Astrocyte (in vitro differentiated cells and primary cell): ENCODE measurements at regions not wholly inside any gene's neighbourhood (a gene's known extent, or its start where the extent isn't known, plus 50 kb on each side); places are given as distances from the start of the nearest gene placed in this dataset.

Source experiments
- DNase-seq: peaks from one replicate; pipeline ENCODE4 v3.0.0-alpha.2; 2010; ENCODE audit warnings: low read depth
- FAIRE-seq: peaks from 2 replicates; lab custom pipeline; 2011; peaks lifted over from hg19 to GRCh38; lab: Jason Lieb, UNC
- H2AFZ ChIP-seq: 2 replicates; pipeline ENCODE4 v1.6.0; 2012; ENCODE audit warnings: low read depth, low read length, inconsistent platforms
- H3K27ac ChIP-seq: 2 replicates; pipeline ENCODE4 v1.5.1; 2011; ENCODE audit warnings: low read depth, low read length, inconsistent platforms
- H3K27me3 ChIP-seq: 2 replicates; pipeline ENCODE4 v1.6.0; 2011; ENCODE audit warnings: low read length, inconsistent platforms; ENCODE audit not compliant: insufficient read depth
- H3K36me3 ChIP-seq: 2 replicates; pipeline ENCODE4 v1.5.1; 2011; ENCODE audit warnings: low read length, inconsistent platforms; ENCODE audit not compliant: insufficient read depth
- H3K4me1 ChIP-seq: 2 replicates; pipeline ENCODE4 v1.5.1; 2011; ENCODE audit warnings: low read length, inconsistent platforms; ENCODE audit not compliant: insufficient read depth
- H3K4me2 ChIP-seq: 2 replicates; pipeline ENCODE4 v1.6.0; 2012; ENCODE audit warnings: low read length, inconsistent platforms
- H3K4me3 ChIP-seq: 2 replicates; pipeline ENCODE4 v1.5.1; 2011; ENCODE audit warnings: low read depth, mild to moderate bottlenecking, low read length, inconsistent platforms; ENCODE audit not compliant: insufficient read depth
- H3K79me2 ChIP-seq: 2 replicates; pipeline ENCODE4 v1.6.0; 2012; ENCODE audit warnings: mild to moderate bottlenecking, low read length, inconsistent platforms; ENCODE audit not compliant: insufficient read depth
- H3K9ac ChIP-seq: 2 replicates; pipeline ENCODE4 v1.6.0; 2012; ENCODE audit warnings: mild to moderate bottlenecking, low read length, inconsistent platforms
- H3K9me3 ChIP-seq: 2 replicates; pipeline ENCODE4 v1.5.1; 2012; ENCODE audit warnings: low read depth, mild to moderate bottlenecking, low read length, inconsistent platforms; ENCODE audit not compliant: insufficient read depth
- H4K20me1 ChIP-seq: 2 replicates; pipeline ENCODE4 v1.6.0; 2012; ENCODE audit warnings: low read length, inconsistent platforms; ENCODE audit not compliant: insufficient read depth
- H3K27ac Mint-ChIP-seq: one replicate; pipeline ENCODE4 v1.8.0; 2021; ENCODE audit warnings: mild to moderate bottlenecking, mixed read lengths; ENCODE audit not compliant: unreplicated experiment
- H3K27me3 Mint-ChIP-seq: one replicate; pipeline ENCODE4 v1.8.0; 2021; ENCODE audit warnings: low read depth, mixed read lengths; ENCODE audit not compliant: unreplicated experiment
- H3K36me3 Mint-ChIP-seq: one replicate; pipeline ENCODE4 v1.8.0; 2021; ENCODE audit warnings: low read depth, mixed read lengths; ENCODE audit not compliant: unreplicated experiment
- H3K4me1 Mint-ChIP-seq: one replicate; pipeline ENCODE4 v1.8.0; 2021; ENCODE audit warnings: low read depth, mixed read lengths; ENCODE audit not compliant: unreplicated experiment
- H3K4me3 Mint-ChIP-seq: one replicate; pipeline ENCODE4 v1.8.0; 2021; ENCODE audit warnings: mild to moderate bottlenecking, moderate library complexity, mixed read lengths; ENCODE audit not compliant: unreplicated experiment
- H3K9me3 Mint-ChIP-seq: one replicate; pipeline ENCODE4 v1.8.0; 2021; ENCODE audit warnings: mild to moderate bottlenecking, mixed read lengths; ENCODE audit not compliant: unreplicated experiment
- EZH2 ChIP-seq: IDR thresholded peaks from 2 replicates; pipeline ENCODE4 v1.6.1; 2012; ENCODE audit warnings: mild to moderate bottlenecking, low read length, inconsistent platforms; ENCODE audit not compliant: insufficient read depth
- TF ChIP-seq, protein P1 (sequence below): IDR thresholded peaks from 2 replicates; pipeline ENCODE4 v1.5.1; 2011; ENCODE audit warnings: low read depth, mild to moderate bottlenecking, inconsistent platforms, low read length, moderate library complexity; ENCODE audit not compliant: insufficient read depth

- no peak overlapping the region for H3K4me3 Mint-ChIP-seq
- FAIRE-seq: no peak
- Histone ChIP-seq H3K4me3 (no peak overlapping the region), H4K20me1 (no peaks in the 10 kb centered on the region), H3K9me3 (no peaks in the 10 kb centered on the region), H3K79me2 (no peaks in the 10 kb centered on the region), H3K9ac (no peak overlapping the region), H3K27me3 (no peaks in the 10 kb centered on the region), H3K36me3 (no peaks in the 10 kb centered on the region), H2AFZ (no peak overlapping the region), H3K4me1 (no peaks in the 10 kb centered on the region), H3K4me2 (no peak overlapping the region), H3K27ac (no peak overlapping the region)
- no peaks in the 10 kb centered on the region for H3K27me3 Mint-ChIP-seq
- TF ChIP-seq EZH2: no peak
- TF ChIP-seq, protein P1, sequence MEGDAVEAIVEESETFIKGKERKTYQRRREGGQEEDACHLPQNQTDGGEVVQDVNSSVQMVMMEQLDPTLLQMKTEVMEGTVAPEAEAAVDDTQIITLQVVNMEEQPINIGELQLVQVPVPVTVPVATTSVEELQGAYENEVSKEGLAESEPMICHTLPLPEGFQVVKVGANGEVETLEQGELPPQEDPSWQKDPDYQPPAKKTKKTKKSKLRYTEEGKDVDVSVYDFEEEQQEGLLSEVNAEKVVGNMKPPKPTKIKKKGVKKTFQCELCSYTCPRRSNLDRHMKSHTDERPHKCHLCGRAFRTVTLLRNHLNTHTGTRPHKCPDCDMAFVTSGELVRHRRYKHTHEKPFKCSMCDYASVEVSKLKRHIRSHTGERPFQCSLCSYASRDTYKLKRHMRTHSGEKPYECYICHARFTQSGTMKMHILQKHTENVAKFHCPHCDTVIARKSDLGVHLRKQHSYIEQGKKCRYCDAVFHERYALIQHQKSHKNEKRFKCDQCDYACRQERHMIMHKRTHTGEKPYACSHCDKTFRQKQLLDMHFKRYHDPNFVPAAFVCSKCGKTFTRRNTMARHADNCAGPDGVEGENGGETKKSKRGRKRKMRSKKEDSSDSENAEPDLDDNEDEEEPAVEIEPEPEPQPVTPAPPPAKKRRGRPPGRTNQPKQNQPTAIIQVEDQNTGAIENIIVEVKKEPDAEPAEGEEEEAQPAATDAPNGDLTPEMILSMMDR: no peak
- H3K27ac Mint-ChIP-seq: no peak overlapping the region
- DNase-seq: no peak
- H3K36me3 Mint-ChIP-seq: no peaks in the 10 kb centered on the region
- peaks cover 2% of the 10 kb centered on the region for H3K9me3 Mint-ChIP-seq
- H3K4me1 Mint-ChIP-seq: no peaks in the 10 kb centered on the region
Observed at GRCh38 chr6:90668141-90668540, 81.3 kb upstream of the MAP3K7 start.

GRCh38 chr6:90663873-90664272, 77.0 kb upstream of the MAP3K7 start:
- no peak overlapping the region for H3K4me2 ChIP-seq
- H3K27ac ChIP-seq: no peak overlapping the region
- Mint-ChIP-seq H3K36me3 (no peaks in the 10 kb centered on the region), H3K4me3 (no peak overlapping the region), H3K27ac (no peak overlapping the region), H3K4me1 (no peaks in the 10 kb centered on the region), H3K27me3 (no peaks in the 10 kb centered on the region), H3K9me3 (peaks cover 7% of the 10 kb centered on the region)
- TF ChIP-seq, protein P1: no peak
- no peak for TF ChIP-seq EZH2
- H3K36me3 ChIP-seq: no peaks in the 10 kb centered on the region
- H3K9ac ChIP-seq: no peak overlapping the region
- H2AFZ ChIP-seq: no peak overlapping the region
- no peaks in the 10 kb centered on the region for H4K20me1 ChIP-seq
- no peaks in the 10 kb centered on the region for H3K4me1 ChIP-seq
- no peak for FAIRE-seq
- H3K9me3 ChIP-seq: no peaks in the 10 kb centered on the region
- no peak overlapping the region for H3K4me3 ChIP-seq
- no peaks in the 10 kb centered on the region for H3K79me2 ChIP-seq
- no peak for DNase-seq
- H3K27me3 ChIP-seq: no peaks in the 10 kb centered on the region

DNA sequence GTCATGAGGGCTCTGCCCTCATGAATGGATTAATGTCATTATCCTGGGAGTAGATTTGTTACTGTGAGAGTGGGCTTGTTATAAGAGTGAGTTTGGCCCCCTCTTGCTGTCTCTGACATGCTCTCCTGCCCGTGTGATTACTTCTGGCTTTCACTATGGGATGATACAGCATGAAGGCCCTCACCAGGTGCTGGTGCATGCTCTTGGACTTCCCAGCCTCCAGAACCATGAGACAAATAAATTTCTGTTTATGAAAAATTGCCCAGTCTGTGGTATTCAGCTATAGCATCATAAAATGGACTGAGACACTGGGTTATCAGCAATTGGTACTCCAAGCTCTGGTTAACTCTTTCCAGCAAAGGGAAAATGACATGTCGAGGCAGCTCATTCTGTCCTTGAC, 76.2 kb upstream of the MAP3K7 start:
- no peak for DNase-seq
- Histone ChIP-seq H3K9ac (no peak overlapping the region), H3K27me3 (no peaks in the 10 kb centered on the region), H3K36me3 (no peaks in the 10 kb centered on the region), H3K4me3 (no peak overlapping the region), H3K9me3 (no peaks in the 10 kb centered on the region), H3K4me1 (no peaks in the 10 kb centered on the region), H3K79me2 (no peaks in the 10 kb centered on the region), H4K20me1 (no peaks in the 10 kb centered on the region), H3K27ac (no peak overlapping the region), H3K4me2 (no peak overlapping the region), H2AFZ (no peak overlapping the region)
- no peak for FAIRE-seq
- Mint-ChIP-seq H3K27ac (no peak overlapping the region), H3K9me3 (peaks cover 7% of the 10 kb centered on the region), H3K4me3 (no peak overlapping the region), H3K36me3 (no peaks in the 10 kb centered on the region), H3K27me3 (no peaks in the 10 kb centered on the region), H3K4me1 (no peaks in the 10 kb centered on the region)
- no peak for TF ChIP-seq EZH2
- TF ChIP-seq, protein P1: no peak
